ENCODE measurements at regions not wholly inside any gene's neighbourhood (a gene's known extent, or its start where the extent isn't known, plus 50 kb on each side); places are given as distances from the start of the nearest gene placed in this dataset.

DNA sequence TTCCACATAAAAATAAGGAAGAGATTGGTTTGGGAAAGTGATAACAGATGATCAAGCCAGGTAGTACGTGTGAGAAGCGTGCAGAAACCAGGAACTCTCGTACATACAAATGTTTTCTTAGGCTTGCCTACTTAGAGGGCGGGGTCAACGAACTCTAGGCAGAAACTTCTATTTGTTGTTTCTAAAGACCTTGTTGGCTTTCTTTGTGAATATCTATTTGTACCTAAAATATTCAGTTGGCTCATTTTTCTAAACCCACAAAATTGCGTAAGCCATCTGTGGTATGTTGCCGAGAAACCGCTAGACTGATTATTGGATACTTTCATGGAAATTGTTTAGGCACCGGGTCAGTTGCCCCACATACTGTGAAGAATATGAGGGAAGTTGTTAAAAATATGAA is 458.5 kb downstream of the MAT2B start:
- no peak for DNase-seq

DNA sequence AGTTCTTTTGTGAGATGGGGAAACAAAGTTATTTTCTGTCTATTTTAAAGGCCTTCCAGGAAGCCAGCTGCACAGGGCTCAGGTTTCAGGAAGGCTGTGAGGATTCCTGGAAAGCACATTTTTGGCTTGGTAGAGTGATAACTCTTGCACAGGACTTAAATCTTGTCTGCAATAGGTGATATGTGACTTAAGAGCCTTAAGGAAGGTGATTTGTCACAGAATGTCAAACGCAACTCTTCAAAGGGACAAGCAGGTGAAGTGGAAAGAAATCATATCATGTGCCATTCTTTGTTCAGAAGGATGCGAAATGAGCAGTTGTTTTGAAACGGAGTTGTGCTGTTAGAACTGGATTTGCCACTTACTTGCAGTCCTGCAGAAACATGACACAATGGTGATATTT is 459.3 kb downstream of the MAT2B start:
- no peak for DNase-seq

DNA sequence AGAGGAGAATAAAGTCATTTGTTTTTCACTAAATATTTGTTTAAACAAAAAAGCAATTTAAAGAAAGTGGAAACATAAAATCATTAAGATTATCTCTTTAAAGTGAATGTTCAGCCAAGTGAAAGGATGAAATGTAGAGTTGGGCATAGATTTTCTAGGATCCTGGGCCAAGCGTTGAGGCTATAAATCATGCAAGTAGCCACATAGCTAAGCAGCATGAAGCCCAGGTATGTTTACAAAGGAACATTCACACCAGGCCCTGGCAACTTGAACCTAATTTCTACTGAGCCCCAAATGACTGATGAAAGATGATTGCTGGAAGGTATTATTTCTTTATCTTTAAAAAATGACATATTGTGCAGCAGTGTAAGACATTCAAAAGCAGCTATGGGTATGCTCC is 461.8 kb downstream of the MAT2B start:
- no peak for DNase-seq

DNA sequence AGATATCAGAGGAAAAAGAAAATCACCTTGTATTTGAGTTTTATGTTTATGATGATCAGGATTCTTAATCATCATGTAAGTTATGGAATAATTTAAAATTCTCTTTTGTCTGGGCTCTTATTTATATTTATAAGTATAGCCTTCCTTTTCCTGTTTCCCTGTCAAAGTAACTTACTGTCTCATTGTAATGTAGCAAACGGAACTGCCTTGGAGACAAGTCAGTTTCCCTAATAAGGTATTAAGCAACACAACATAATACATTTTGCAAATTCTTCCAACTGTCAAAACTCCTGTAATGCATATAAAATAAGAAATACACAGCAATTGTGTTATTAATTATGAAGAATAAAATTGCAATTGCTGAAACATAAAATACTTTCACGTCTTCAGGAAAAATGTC is 463.2 kb downstream of the MAT2B start:
- no peak for DNase-seq

DNA sequence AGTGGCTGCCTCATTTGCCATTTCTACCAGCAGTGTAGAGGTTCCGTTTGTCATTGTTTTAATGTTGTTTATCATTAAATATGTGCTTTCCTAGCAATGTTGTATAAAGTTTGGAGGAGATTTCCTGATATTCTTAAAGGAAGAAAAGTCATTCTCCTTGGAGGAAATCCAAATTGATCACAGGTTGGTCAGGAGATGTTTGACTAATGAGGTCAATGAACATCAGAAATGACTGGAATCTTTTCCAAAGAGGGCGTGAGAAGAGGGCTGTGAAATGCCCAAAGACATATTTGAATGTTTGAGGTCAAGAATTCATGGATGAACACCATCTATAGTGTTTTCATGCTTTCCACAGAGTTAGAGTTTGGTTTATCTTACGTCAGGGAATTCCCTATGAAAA is 471.3 kb downstream of the MAT2B start:
- DNase-seq: no peak

DNA sequence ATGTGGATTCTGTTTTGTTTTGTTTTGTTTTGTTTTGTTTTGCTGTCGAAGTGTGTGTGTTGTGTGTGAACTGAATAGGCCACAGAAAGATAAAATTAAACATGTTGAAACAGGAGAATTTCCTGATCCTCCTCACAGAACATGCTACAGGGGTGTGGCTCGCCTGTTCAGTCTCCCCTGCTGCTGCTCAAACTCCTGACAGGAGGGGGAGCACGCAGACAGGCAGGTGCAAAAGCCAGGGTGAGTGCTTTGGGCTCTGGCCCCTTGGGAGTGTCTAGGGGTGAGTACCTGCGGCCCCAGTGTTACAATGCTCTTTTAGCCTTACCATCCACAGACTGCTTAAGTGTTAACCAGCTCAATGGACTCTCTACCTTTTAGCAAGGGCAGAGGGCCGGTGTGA is 473.5 kb downstream of the MAT2B start:
- no peak for DNase-seq

DNA sequence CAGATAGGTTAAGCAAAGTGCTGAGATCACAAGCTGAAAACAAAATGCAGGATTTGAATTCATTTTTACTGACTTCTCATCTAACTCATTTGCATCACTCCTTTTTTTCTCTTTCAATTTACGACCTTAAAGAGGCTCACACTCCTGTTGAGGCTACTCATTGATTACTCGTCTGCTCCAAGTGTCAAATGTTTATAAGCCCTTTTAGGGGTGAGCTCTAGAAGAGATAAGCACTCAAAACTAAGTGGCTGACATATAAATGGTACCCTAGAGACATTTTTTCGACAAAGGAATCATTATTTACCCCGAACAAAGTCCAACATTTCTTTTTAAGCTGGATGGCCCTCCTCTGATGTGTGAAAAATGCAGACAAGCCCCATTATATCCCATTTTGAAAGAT is 483.1 kb downstream of the MAT2B start:
- no peak for DNase-seq

DNA sequence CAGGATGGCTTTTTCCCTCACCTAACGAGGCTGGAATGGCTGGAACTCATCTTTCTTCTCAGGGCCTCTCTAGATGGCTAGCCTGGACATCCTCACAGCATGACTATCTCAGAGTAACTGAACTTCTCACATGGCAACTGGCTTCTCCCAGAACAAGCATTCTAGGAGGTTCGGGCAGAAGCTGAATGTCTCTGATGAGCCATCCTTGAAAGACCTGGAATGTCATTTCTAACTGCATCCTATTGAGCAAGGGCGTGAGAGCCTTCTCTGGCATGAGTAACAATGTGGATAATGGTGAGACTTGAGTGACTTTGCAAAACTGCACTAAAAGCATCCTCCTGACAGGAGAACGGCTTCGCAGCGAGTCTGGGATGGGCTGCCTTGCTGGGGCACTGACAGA is 487.7 kb downstream of the MAT2B start:
- DNase-seq: no peak

DNA sequence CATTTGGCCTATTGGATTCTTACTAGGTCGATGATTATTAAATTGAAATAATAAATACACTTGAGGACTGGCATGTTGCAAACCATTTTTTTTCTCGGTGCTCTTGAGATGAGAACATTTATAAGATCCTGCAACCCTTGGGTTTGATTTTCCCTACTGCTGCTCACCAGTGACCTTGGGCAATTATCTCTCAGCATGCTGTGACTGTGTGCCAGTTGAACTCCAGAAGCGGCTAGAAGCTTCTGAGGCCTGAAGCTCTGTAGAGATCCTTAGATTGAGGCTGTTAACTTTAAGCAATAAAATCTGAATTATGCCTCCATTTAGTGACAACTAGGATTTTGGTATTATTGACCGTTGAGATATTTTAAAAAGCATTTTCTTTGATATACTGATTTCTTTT is 489.8 kb downstream of the MAT2B start:
- no peak for DNase-seq

DNA sequence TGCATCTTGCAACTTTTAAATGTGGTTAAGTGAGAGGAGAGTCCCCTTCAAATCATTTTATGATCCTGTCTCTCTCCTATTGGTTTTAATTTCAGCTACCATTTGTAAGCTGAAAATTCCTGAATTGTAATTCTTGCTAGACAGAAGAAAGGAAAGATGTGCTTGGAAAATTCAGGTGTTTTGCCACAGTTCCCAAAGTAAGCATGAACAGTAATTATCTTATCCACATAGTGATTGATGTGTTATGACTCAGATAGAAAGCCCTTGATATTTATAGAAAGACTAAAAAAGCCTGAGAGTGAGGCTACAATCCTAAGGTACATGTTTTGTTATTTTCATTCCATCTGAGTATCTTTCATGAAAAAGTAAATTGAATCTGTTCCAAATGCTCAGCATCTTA is 492.5 kb downstream of the MAT2B start:
- DNase-seq: no peak

DNA sequence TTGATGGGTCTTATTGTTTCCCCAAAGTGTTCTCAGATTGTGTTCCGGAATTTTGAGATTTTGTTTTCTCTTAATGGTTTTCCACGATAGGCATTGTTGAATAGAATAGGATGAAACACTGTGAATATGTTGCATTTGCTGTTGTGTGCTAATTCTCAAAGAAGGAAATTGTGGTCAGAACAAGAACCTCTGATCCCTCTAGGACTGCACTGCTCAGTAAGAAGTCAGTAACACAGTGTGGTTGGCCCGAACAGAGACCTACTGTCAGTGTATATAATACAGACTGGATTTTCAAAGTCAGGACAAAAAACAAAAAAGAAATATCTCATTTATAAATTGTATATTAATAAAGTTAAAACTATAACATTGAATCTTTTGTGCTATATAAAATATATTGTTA is 494.8 kb downstream of the MAT2B start:
- DNase-seq: no peak

DNA sequence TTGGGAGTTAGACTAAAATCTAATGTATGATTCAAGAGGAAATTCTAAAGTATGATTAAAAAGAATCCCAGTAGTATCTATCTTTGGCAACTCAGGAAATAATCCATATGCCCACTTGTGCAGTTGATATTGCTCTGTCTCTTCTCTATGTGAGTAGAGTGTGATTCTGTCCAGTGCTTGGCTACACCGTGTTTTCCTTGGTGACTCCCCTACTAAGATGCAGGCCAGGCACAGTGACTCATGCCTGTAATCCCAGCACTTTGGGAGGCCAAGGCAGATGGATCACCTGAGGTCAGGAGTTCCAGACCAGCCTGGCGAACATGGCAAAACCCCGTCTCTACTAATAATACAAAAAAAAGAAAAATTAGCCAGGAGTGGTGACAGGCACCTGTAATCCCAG is 495.4 kb downstream of the MAT2B start:
- no peak for DNase-seq

DNA sequence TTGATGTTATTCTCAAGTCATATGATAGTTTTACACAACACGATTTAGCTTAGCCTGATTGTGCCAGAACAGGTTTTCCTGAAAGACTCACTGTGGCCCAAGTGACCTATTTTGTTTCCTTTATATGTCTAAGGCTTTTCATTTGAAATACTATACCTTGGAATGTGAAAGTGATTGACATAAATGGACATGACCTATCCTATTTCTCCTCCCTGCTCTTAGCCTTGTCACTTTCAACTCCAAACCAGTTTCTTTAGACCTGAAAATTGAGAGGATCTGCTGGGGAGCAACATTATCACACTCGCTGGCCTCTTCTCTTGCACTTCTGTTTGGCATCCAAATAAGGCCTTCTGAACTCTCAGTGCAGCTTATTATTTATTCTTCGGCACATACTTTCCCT is 496.8 kb downstream of the MAT2B start:
- DNase-seq: no peak

DNA sequence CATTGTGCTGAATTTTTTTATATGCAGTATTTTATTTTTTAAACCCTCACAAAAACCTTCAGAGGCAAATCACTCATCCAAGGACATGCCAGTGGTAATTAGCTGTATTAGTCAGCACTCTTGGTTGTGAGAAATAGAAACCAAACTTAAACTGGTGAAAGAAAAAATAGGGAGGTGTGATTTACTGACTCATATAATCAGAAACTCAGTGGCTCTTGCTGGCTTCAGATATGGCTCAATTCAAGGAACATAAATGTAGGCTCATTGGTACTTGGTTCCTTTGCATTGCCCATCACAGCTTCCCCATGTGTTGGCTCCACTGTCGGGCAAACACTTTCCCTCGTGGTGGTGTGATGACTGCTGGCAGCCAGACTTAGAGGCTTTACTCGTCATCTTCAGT is 497.2 kb downstream of the MAT2B start:
- DNase-seq: no peak

DNA sequence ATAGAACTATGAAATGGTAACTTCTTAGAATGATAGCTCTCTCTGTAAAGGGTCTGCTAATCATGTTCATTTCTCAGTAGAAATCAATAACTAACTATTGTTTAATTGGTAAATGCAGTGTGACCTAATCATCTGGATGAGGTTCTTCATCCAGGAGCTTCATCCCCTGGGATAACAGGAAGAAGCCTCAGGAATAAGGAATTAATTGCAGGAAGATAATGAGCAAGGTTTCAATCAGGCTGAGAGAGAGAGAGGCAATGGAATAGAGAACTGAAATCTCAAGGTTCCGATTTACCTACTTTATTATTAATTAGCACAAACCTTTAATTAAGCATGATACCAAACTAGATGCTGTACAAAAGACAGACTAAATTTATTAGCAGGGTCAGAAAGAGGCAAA is 499.7 kb downstream of the MAT2B start:
- no peak for DNase-seq

DNA sequence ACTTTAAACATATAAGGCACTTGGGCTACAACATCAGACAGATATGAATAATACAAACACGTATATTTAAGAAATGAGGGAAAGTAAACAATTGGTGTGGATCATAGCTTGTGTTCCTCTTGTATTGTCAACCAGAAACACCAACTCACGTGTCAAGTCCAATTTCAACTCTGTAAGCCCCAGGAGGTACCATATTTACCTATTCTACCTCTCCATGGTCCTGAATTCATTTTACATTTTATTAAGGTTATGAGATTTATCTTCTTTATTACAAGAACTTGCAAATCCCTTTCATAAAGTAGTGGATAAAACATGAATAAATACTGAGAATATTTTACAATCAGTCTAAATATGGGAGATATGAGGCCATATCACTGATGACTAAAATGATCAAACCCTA is 501.6 kb downstream of the MAT2B start:
- DNase-seq: no peak

DNA sequence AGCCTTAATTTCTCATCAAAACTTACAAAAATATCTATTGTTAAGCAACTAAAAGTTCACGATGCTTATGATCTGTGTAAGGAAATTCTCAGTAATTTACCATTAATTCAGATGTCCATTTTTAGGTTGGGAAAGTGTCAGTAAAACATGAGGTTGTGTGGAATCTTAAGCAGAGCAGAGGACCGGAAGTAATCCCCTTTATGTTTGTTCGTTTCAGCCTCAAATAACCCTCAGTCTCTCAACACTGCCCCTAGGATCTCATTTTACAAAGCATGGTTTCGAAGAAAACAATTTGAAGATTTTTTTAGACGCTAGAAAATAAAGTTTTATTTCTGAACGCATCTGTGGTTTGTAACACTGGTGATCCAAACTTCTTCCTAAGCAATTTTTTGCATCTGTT is 504.2 kb downstream of the MAT2B start:
- DNase-seq: no peak

DNA sequence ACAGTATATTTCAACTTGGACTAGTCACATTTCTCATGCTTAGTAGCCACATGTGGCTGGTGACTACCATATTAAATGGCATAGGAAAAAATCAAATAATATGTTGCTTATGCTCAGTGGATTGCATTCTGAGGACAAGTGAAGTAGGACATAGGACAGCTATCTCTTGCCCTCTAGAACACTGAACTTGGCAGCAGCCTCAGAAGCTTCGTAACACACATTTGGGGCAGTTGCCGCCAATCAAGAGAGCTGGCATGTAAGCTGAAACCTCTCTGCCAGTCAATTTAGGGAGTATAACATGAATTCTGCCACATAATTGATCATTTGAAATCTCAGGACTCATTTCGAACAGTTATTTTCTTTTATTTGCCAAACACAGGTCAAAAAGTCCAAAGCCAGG is 505.5 kb downstream of the MAT2B start:
- no peak for DNase-seq

DNA sequence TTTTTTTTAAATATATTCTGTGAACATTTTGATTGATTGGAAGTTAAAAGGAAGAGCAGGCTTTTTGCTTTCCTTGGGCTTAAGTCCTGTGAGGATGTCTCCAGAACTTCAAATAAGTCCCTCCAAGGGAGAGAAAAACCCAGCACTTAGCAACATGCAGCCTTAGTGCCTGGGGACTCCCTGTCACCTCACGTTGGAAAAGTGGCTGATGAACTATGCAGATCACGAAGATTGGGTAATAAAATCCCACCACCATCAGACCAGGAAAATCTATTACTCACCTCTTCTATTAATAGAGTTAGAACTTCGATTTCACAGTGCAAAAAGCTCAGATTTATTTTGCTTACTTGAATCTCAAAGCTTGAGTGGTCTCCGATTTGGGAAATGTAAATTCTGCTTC is 507.0 kb downstream of the MAT2B start:
- DNase-seq: no peak

DNA sequence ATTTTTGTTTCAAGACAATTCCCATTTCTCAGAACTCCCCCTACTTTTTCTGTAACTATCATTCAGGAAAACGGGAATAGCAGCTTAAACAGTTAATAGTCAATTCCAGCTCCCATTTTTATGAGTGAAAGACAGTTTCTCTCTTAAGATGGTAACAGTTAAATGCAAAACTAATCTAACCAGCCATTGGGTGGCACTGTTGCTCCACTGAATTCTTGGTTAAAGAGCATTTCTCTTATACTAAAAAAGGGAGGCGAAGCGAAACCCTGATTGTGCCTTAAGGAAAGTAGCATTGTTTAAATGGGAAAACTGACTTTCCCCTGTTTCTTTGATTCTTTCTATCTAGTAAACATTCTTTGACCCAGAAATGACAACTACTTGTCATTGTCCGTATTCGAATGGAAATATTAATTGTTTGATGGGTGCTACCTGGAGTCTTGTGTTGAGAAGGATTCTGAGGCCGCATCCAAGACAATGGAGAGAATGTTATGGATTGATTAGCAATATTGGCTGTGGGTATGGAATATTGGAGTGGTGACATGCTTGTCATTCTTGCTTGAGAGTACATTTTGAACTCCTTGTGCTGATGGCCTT is 507.8 kb downstream of the MAT2B start:
- peak; percentile 17 to 23 for DNase-seq

DNA sequence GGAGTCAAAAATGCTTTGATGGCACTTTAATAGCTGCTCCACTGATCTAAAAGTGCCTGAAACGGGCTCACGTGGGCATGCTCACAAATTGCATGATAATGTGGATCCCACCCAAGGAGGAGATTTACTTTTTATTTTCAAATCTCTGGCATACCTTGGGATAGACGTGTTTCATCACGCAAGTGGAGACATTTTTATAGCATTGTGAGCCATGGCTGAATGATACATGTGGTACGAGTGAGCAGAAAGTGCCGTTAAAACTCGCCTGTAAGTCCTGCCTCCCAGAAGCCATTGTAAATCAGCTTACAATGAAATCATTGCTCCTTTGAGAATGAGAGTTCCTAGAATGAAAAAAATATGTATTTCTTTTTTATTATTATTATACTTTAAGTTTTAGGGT is 514.7 kb downstream of the MAT2B start:
- DNase-seq: no peak

DNA sequence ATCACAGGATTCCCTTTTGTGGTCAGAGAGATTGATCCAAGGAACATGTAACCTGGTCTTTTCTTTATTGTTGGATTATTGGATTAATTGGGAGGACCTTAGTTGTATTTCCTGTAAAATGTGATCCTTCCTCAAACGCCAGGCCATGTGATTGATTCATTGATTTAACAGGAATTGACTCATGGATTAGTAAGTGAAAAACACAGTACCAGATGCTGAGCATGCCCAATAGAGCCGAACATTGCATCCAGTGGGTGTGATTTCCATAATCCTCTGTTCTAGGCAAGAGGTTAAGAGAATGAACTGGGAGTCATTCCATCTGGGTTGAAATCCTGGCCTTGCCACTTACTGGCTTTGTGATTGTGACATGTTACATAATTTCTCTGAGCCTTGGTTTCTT is 522.3 kb downstream of the MAT2B start:
- no peak for DNase-seq

DNA sequence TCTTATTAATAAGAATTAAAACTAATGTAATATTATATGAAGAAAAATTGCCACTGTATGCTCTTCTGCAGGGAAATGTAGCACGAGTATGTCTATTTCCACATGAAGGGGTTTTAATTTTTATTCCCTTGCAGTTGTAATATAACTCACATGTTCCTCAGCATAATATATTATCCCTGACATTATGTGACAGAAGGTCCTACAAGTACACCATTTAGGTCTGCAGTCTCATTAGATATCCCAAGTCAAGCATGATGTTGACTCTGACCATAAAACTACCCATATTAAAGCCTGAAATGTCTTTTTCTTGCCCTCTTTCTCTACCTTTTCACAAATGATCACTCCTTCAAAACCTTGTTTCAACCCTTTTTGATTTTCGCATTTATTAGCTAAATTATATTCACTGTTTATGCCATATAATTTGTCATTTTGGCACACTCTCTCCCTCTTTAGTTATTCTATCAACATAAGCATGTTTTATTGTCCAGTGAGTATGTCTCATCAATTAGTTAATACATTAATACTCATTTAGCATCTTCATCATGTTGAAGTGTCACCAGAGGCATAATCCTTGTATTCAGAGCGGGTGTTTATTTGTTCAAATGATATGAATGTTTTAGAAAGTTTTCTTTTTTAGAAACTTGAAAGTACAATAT is 532.8 kb downstream of the MAT2B start:
- no peak for DNase-seq

DNA sequence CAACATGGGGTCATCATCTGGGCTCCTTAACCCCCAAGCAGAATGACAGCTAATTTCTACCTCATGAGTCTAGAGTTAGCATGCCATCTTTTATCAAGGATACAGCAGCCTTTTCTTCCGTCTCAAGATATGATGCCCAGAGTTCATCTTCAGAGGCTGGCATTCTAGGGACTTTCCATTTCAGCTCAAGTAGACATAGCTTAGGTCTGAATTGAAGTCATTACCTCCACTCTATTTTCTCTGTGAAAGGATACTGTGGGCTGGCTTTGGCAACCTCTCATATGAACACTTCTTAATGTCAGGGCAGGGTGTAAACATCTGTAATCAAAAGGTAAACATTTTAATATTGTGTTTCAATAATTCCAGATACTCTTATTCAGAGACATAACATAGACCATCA is 535.7 kb downstream of the MAT2B start:
- no peak for DNase-seq

DNA sequence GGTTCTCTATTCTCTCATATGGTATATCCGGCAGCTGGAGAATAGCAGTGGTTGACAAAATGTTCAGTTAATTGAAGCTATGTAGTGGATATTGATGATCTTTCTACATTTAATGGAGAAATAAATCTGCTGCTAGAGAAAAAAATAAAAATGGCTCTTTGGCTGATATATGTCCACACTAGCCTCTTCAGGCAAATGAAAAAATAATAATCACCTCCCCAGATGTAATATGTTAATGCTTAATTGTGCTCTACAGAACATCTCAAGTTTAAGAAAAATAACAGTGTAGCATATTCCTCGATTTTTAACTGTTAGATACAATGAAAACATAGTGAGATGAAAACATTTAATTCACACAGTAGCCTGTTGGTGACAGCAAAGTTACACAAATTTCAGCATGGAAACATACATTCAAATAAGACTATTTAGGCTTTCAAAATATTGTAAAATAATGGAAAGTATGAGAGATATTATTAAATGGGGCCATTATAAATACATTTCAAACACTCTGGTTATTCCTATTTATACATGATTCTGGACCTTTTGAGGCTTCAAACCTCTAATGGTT is 543.0 kb downstream of the MAT2B start:
- DNase-seq: no peak

Measured in stimulated activated CD4-positive, alpha-beta T cell treated with anti-CD3 and anti-CD28 coated beads, Interleukin-2, amount 100 ng/mL, for 48 hours (primary cell).